Gastrocnemius medialis (tissue), 4 donors: ENCODE measurements at regions not wholly inside any gene's neighbourhood (a gene's known extent, or its start where the extent isn't known, plus 50 kb on each side); places are given as distances from the start of the nearest gene placed in this dataset.

Source experiments
- ATAC-seq, 2 donors: fragments of 150-250 bp; one replicate each; pipeline ENCODE4 v1.9.1; 2016
- DNase-seq, 2 donors: peaks; one replicate each; pipeline ENCODE4 v3.0.0-alpha.2; 2019
- H3K27ac ChIP-seq, 4 donors: fragments of 200-600 bp; sonication (generic); 1 replicate in 1 of 4; 2 replicates in 3 of 4; pipeline ENCODE4 v1.5.1; 2016 to 2018; ENCODE audit warnings: mild to moderate bottlenecking in 2 of 4, moderate library complexity in 1 of 4
- H3K27me3 ChIP-seq, 3 donors: fragments of 200-600 bp; sonication (generic) in 2 of 3; 1 replicate in 1 of 3; 2 replicates in 2 of 3; pipeline versions ENCODE4 v1.5.1 to v1.6.0; 2016 to 2019; ENCODE audit warnings: mild to moderate bottlenecking in 1 of 3, moderate library complexity in 1 of 3
- H3K36me3 ChIP-seq, 2 donors: fragments of 200-600 bp; sonication (generic) in 1 of 2; one replicate each; pipeline ENCODE4 v1.5.1; 2017 to 2018
- H3K4me1 ChIP-seq, 2 donors: fragments of 200-600 bp; sonication (generic) in 1 of 2; one replicate each; pipeline ENCODE4 v1.5.1; 2016 to 2017; ENCODE audit warnings: mild to moderate bottlenecking in 2 of 2
- H3K4me3 ChIP-seq, 4 donors: fragments of 200-600 bp; sonication (generic) in 3 of 4; 1 replicate in 1 of 4; 2 replicates in 3 of 4; pipeline ENCODE4 v1.5.1; 2016 to 2019; ENCODE audit warnings: mild to moderate bottlenecking in 2 of 4
- H3K9me3 ChIP-seq, 3 donors: fragments of 200-600 bp; sonication (generic) in 2 of 3; 1 replicate in 1 of 3; 2 replicates in 2 of 3; pipeline ENCODE4 v1.5.1; 2016 to 2019
- CTCF ChIP-seq, 5 experiments: fragments of 450-650 bp in 3 of 5; fragments of 200-600 bp in 2 of 5; sonication (generic) in 2 of 5; IDR thresholded peaks in 4 of 5; conservative IDR thresholded peaks in 1 of 5; 1 replicate in 4 of 5; 2 replicates in 1 of 5; pipeline ENCODE4 v1.5.1; 2016 to 2019; ENCODE audit warnings: antibody characterized with exemption in 5 of 5, mild to moderate bottlenecking in 3 of 5, moderate library complexity in 3 of 5
- POLR2A ChIP-seq, 2 donors: fragments of 450-650 bp; IDR thresholded peaks; one replicate each; pipeline ENCODE4 v1.6.1; 2017; ENCODE audit warnings: antibody characterized with exemption in 2 of 2, mild to moderate bottlenecking in 2 of 2, moderate library complexity in 2 of 2
- in situ Hi-C, 4 donors: fragments of 200-750 bp; cut with MboI; loops; one replicate each; pipeline versions ENCODE4 v1.15.0 to v1.8.0; 2017; ENCODE audit warnings: low sequenced_read_pairs in 4 of 4
- intact Hi-C: fragments of 100-400 bp; cut with DNase I; formaldehyde crosslinking; loops from one replicate; pipeline ENCODE4 v1.15.1; 2023; ENCODE audit warnings: low total_unique reads

- H3K4me3 ChIP-seq = no peak overlapping the region
- no peaks in the 10 kb centered on the region for H3K9me3 ChIP-seq
- no peak for DNase-seq
- ATAC-seq = no peak
- H3K27me3 ChIP-seq = no peaks in the 10 kb centered on the region
- in situ Hi-C loops (loop anchor here in 2 of 4 donors (10.0 to 25.0 kb wide), 2 partner anchors 218 to 225 kb away; no protein-coding TSS in a partner anchor), intact Hi-C loops (loop anchor here (5.0 to 10.0 kb wide), 2 partner anchors 55 to 223 kb away; no protein-coding TSS in a partner anchor)
- H3K27ac ChIP-seq = no peak overlapping the region
- no peaks in the 10 kb centered on the region for H3K4me1 ChIP-seq
- no peak for TF ChIP-seq POLR2A (IDR thresholded peaks at IDR 0.05)
- no peak for TF ChIP-seq CTCF (IDR thresholded peaks at IDR 0.05 in 4 of 5, conservative IDR thresholded peaks at IDR 0.05 in 1 of 5)
- H3K36me3 ChIP-seq = no peaks in the 10 kb centered on the region
Measured at GRCh38 chr9:73080110-73080694, 71.5 kb upstream of the ANXA1 start.

GRCh38 chr9:73079326-73079725 is 72.3 kb upstream of the ANXA1 start:
- in situ Hi-C loops (loop anchor here in 1 of 4 donors (25.0 kb wide), 1 partner anchor 217 kb away; no protein-coding TSS in a partner anchor), intact Hi-C loops (no loop called here)
- no peak for ATAC-seq
- Histone ChIP-seq H3K4me3 (no peak overlapping the region), H3K4me1 (no peaks in the 10 kb centered on the region), H3K9me3 (no peaks in the 10 kb centered on the region), H3K27ac (no peak overlapping the region), H3K36me3 (no peaks in the 10 kb centered on the region), H3K27me3 (no peaks in the 10 kb centered on the region)
- TF ChIP-seq CTCF (IDR thresholded peaks at IDR 0.05 in 4 of 5, conservative IDR thresholded peaks at IDR 0.05 in 1 of 5) (no peak), POLR2A (IDR thresholded peaks at IDR 0.05) (no peak)
- no peak for DNase-seq

- Histone ChIP-seq H3K4me1 (no peaks in the 10 kb centered on the region), H3K36me3 (no peaks in the 10 kb centered on the region), H3K9me3 (no peaks in the 10 kb centered on the region), H3K27ac (no peak overlapping the region), H3K27me3 (no peaks in the 10 kb centered on the region), H3K4me3 (no peak overlapping the region)
- intact Hi-C loops = no loop called here
- TF ChIP-seq CTCF (IDR thresholded peaks at IDR 0.05 in 4 of 5, conservative IDR thresholded peaks at IDR 0.05 in 1 of 5) = no peak
- in situ Hi-C loops = loop anchor here in 1 of 4 donors (25.0 kb wide), 1 partner anchor 215 kb away; no protein-coding TSS in a partner anchor
- DNase-seq (no peak), ATAC-seq (no peak)
Measured at GRCh38 chr9:73077625-73078030, 74.0 kb upstream of the ANXA1 start.

- no peak overlapping the region for H3K27ac ChIP-seq
- ATAC-seq = no peak
- TF ChIP-seq CTCF (IDR thresholded peaks at IDR 0.05 in 4 of 5, conservative IDR thresholded peaks at IDR 0.05 in 1 of 5) = no peak
- no peak for DNase-seq
- intact Hi-C loops = no loop called here
- H3K36me3 ChIP-seq = no peaks in the 10 kb centered on the region
- in situ Hi-C loops = loop anchor here in 1 of 4 donors (25.0 kb wide), 1 partner anchor 215 kb away; no protein-coding TSS in a partner anchor
- no peak overlapping the region for H3K4me3 ChIP-seq
- no peaks in the 10 kb centered on the region for H3K9me3 ChIP-seq
- no peaks in the 10 kb centered on the region for H3K27me3 ChIP-seq
- H3K4me1 ChIP-seq = no peaks in the 10 kb centered on the region
Measured at GRCh38 chr9:73076970-73077369, 74.7 kb upstream of the ANXA1 start.
